ENCODE measurements at regions not wholly inside any gene's neighbourhood (a gene's known extent, or its start where the extent isn't known, plus 50 kb on each side); places are given as distances from the start of the nearest gene placed in this dataset.

DNA sequence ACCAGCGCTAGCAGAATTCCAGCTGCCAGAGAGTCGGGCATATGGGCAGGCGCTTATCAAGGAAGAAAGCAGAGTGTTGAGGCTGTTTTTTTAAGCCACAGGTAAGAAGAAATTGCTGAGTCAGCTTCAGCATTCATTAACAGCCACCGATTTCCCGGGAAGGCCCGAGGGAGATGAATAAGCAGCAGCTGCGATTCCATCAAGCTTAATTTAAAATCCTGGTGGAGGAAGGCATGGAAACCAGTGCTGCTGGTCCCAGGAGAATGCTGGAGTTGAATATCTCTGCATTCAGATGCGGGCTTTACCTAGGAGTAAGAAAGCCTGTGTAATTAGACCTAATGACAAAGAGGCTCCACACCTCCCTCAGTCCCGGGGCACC, 168.8 kb downstream of the BRD1 start:
- CTCF ChIA-PET = no interaction called here
- Histone ChIP-seq H2BK120ac (ENCODE audit: low read depth, low read length) (no peak overlapping the region), H4K5ac (ENCODE audit: low read depth, low read length) (no peak overlapping the region), H3K4me2 (ENCODE audit: low read depth, low read length) (no peak overlapping the region), H3K4me3 (ENCODE audit: insufficient read depth, low read depth, low read length) (no peak overlapping the region), H4K20me1 (ENCODE audit: insufficient read depth, low read length) (no peaks in the 10 kb centered on the region), H3K14ac (replicated peaks; ENCODE audit: low read depth, low read length) (no peak overlapping the region), H2BK5ac (ENCODE audit: low read depth, low read length, poor library complexity, severe bottlenecking) (no peak overlapping the region), H2AK5ac (ENCODE audit: low read depth, low read length) (no peak overlapping the region), H3K9me1 (ENCODE audit: insufficient read depth, low read length) (no peaks in the 10 kb centered on the region), H3K4ac (ENCODE audit: low read depth, low read length) (no peak overlapping the region), H4K91ac (ENCODE audit: insufficient read depth, low read depth, low read length) (no peak overlapping the region), H2BK15ac (ENCODE audit: low read depth, low read length) (no peak overlapping the region), H3K23ac (ENCODE audit: low read depth, low read length) (no peak overlapping the region), H3K18ac (ENCODE audit: low read depth, low read length) (no peak overlapping the region), H2AK9ac (replicated peaks; ENCODE audit: low read depth, low read length, poor library complexity) (no peak overlapping the region), H3K9me3 (ENCODE audit: control insufficient read depth, insufficient read depth, low read length) (peaks cover 38% of the 10 kb centered on the region), H3K56ac (ENCODE audit: extremely low read depth, insufficient read depth, low read length) (no peak overlapping the region), H3K4me1 (ENCODE audit: control insufficient read depth, insufficient read depth, low read length) (no peaks in the 10 kb centered on the region), H3K36me3 (ENCODE audit: control insufficient read depth, insufficient read depth, low read length) (no peaks in the 10 kb centered on the region), H2AFZ (replicated peaks; ENCODE audit: low read length, poor library complexity) (no peak overlapping the region), H2BK20ac (ENCODE audit: low read depth, low read length) (no peak overlapping the region), H3K9ac (ENCODE audit: low read depth, low read length) (no peak overlapping the region), H4K8ac (ENCODE audit: low read depth in 2 of 2, low read length in 2 of 2) (no peak overlapping the region), H3K27ac (ENCODE audit: insufficient read depth, low read length) (no peak overlapping the region), H3K27me3 (ENCODE audit: control insufficient read depth, insufficient read depth, low read length) (no peaks in the 10 kb centered on the region), H3K79me1 (ENCODE audit: low read depth in 1 of 2, low read length in 2 of 2) (no peaks in the 10 kb centered on the region)
- ATAC-seq (ENCODE audit: low read depth) (no peak), DNase-seq (no peak)
- no TSS peak for BruUV-seq (replicated peaks)
- intact Hi-C loops (cut with micrococcal nuclease) (no loop called here), dilution Hi-C loops (cut with HindIII; ENCODE audit: low sequenced_read_pairs, unreplicated experiment) (no loop called here), in situ Hi-C loops (cut with MboI; ENCODE audit: low sequenced_read_pairs) (no loop called here)
- TF ChIP-seq, protein P1, sequence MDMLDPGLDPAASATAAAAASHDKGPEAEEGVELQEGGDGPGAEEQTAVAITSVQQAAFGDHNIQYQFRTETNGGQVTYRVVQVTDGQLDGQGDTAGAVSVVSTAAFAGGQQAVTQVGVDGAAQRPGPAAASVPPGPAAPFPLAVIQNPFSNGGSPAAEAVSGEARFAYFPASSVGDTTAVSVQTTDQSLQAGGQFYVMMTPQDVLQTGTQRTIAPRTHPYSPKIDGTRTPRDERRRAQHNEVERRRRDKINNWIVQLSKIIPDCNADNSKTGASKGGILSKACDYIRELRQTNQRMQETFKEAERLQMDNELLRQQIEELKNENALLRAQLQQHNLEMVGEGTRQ (IDR thresholded peaks at IDR 0.05; ENCODE audit: low read depth, low read length) = no peak
- peak; percentile 95 for TF ChIP-seq MAFK (IDR thresholded peaks at IDR 0.05; ENCODE audit: low read depth, low read length)
- WGBS, 2 experiments (ENCODE audit: extremely low coverage in 2 of 2, insufficient read length in 1 of 2) = 42% methylated on average over 3 of the region's 9 CpGs; no CpG with 5 or more reads in 1 of the 2 experiments
- POLR2A ChIA-PET (ENCODE audit: unreplicated experiment) = no interaction called here

All from IMR-90 (cell line).